Prostate gland (tissue), 2 donors: ENCODE measurements at regions not wholly inside any gene's neighbourhood (a gene's known extent, or its start where the extent isn't known, plus 50 kb on each side); places are given as distances from the start of the nearest gene placed in this dataset.

Experiments
- DNase-seq: peaks from one replicate; pipeline ENCODE4 v3.0.0-alpha.2; 2019; ENCODE audit warnings: low spot score
- H3K27ac ChIP-seq, 2 donors: fragments of 200-600 bp; sonication (generic); 2 replicates each; pipeline ENCODE4 v1.5.1; 2017 to 2019
- H3K27me3 ChIP-seq: fragments of 200-600 bp; sonication (generic); replicated peaks from 2 replicates; pipeline ENCODE4 v1.5.1; 2019; ENCODE audit not compliant: insufficient read depth
- H3K36me3 ChIP-seq, 2 donors: fragments of 200-600 bp; sonication (generic); 1 replicate in 1 of 2; 2 replicates in 1 of 2; pipeline versions ENCODE4 v1.5.1 to v1.8.1; 2017 to 2019
- H3K4me1 ChIP-seq: fragments of 200-600 bp; sonication (generic); replicated peaks from 2 replicates; pipeline ENCODE4 v1.5.1; 2019
- H3K4me3 ChIP-seq, 2 donors: fragments of 200-600 bp; sonication (generic); 2 replicates each; pipeline ENCODE4 v1.5.1; 2017 to 2019
- H3K9me3 ChIP-seq: fragments of 200-600 bp; sonication (generic); 2 replicates; pipeline ENCODE4 v1.5.1; 2017
- CTCF ChIP-seq, 4 experiments: fragments of 200-600 bp in 2 of 4; fragments of 450-650 bp in 2 of 4; sonication (generic) in 2 of 4; IDR thresholded peaks; 1 replicate in 3 of 4; 2 replicates in 1 of 4; pipeline ENCODE4 v1.5.1; 2016 to 2019; ENCODE audit warnings: antibody characterized with exemption in 4 of 4, mild to moderate bottlenecking in 2 of 4, moderate library complexity in 2 of 4
- POLR2A ChIP-seq: fragments of 450-650 bp; IDR thresholded peaks from one replicate; pipeline ENCODE4 v1.6.1; 2016; ENCODE audit warnings: antibody characterized with exemption, mild to moderate bottlenecking
- POLR2AphosphoS5 ChIP-seq: sonication (generic); formaldehyde crosslinking; IDR thresholded peaks from one replicate; pipeline ENCODE4 v1.6.1; 2017; ENCODE audit warnings: antibody characterized with exemption
- WGBS: methylation state at CpG from one replicate; pipeline ENCODE4 v1.1.5; 2018; 5-methylcytosine and 5-hydroxymethylcytosine counted together
- intact Hi-C: fragments of 100-400 bp; cut with DNase I; formaldehyde crosslinking; loops from one replicate; pipeline ENCODE4 v1.14.2; 2022

- H3K36me3 ChIP-seq: no peaks in the 10 kb centered on the region
- 78% methylated on average over 3 of the region's 3 CpGs for WGBS
- H3K9me3 ChIP-seq: no peaks in the 10 kb centered on the region
- no peaks in the 10 kb centered on the region for H3K4me1 ChIP-seq
- H3K27me3 ChIP-seq: no peaks in the 10 kb centered on the region
- TF ChIP-seq POLR2A: no peak
- no peak for TF ChIP-seq POLR2AphosphoS5
- no peak for TF ChIP-seq CTCF (IDR thresholded peaks at IDR 0.05)
- no peak overlapping the region for H3K4me3 ChIP-seq
- no peak for DNase-seq
- intact Hi-C loops: no loop called here
- H3K27ac ChIP-seq: no peak overlapping the region
Observed at GRCh38 chr4:24140892-24141291, 251.0 kb upstream of the PPARGC1A start.

- Histone ChIP-seq H3K36me3 (no peaks in the 10 kb centered on the region), H3K4me3 (no peak overlapping the region), H3K9me3 (no peaks in the 10 kb centered on the region), H3K4me1 (no peaks in the 10 kb centered on the region), H3K27me3 (no peaks in the 10 kb centered on the region), H3K27ac (peak overlapping the region in 1 of 2 donors; percentile 21)
- TF ChIP-seq CTCF (IDR thresholded peaks at IDR 0.05) (no peak), POLR2A (no peak), POLR2AphosphoS5 (peak; percentile 7)
- intact Hi-C loops: no loop called here
- peak; percentile 37 for DNase-seq
- 40% methylated on average over 8 of the region's 8 CpGs for WGBS
Observed at GRCh38 chr4:24137671-24138601, 248.1 kb upstream of the PPARGC1A start.

- 87% methylated on average over 8 of the region's 8 CpGs for WGBS
- no peak for DNase-seq
- Histone ChIP-seq H3K4me1 (no peaks in the 10 kb centered on the region), H3K4me3 (no peak overlapping the region), H3K27ac (no peak overlapping the region), H3K9me3 (no peaks in the 10 kb centered on the region), H3K36me3 (no peaks in the 10 kb centered on the region), H3K27me3 (no peaks in the 10 kb centered on the region)
- intact Hi-C loops: no loop called here
- TF ChIP-seq POLR2AphosphoS5 (no peak), POLR2A (no peak)
Observed at GRCh38 chr4:24131954-24132673, 242.3 kb upstream of the PPARGC1A start.

GRCh38 chr4:24130637-24131036 lies 240.8 kb upstream of the PPARGC1A start:
- Histone ChIP-seq H3K36me3 (no peaks in the 10 kb centered on the region), H3K9me3 (no peaks in the 10 kb centered on the region), H3K4me3 (no peak overlapping the region), H3K27me3 (no peaks in the 10 kb centered on the region), H3K27ac (no peak overlapping the region), H3K4me1 (no peaks in the 10 kb centered on the region)
- TF ChIP-seq POLR2A: no peak
- TF ChIP-seq CTCF (IDR thresholded peaks at IDR 0.05): no peak
- no peak for DNase-seq
- WGBS: 78% methylated on average over 3 of the region's 3 CpGs
- intact Hi-C loops: no loop called here

- DNase-seq: no peak
- Histone ChIP-seq H3K4me1 (no peaks in the 10 kb centered on the region), H3K27me3 (no peaks in the 10 kb centered on the region), H3K4me3 (no peak overlapping the region), H3K27ac (no peak overlapping the region), H3K36me3 (no peaks in the 10 kb centered on the region), H3K9me3 (no peaks in the 10 kb centered on the region)
- TF ChIP-seq CTCF (IDR thresholded peaks at IDR 0.05): no peak
- no peak for TF ChIP-seq POLR2AphosphoS5
- TF ChIP-seq POLR2A: no peak
- intact Hi-C loops: no loop called here
- 90% methylated on average over 5 of the region's 5 CpGs for WGBS
Observed at GRCh38 chr4:24126776-24127175, 236.9 kb upstream of the PPARGC1A start.
